Coronary artery (tissue), 2 donors: ENCODE measurements at regions not wholly inside any gene's neighbourhood (a gene's known extent, or its start where the extent isn't known, plus 50 kb on each side); places are given as distances from the start of the nearest gene placed in this dataset.
A peak's percentile ranks its signal among the peaks of the same experiment; 100 is the strongest.

Experiments used
- DNase-seq: peaks from one replicate; pipeline ENCODE4 v3.0.0-alpha.2; 2017; ENCODE audit warnings: low spot score
- H3K27ac ChIP-seq, 2 donors: fragments of 200-600 bp; sonication (generic); one replicate each; pipeline ENCODE4 v1.5.1; 2016 to 2019
- H3K4me3 ChIP-seq: fragments of 200-600 bp; sonication (generic); 2 replicates; pipeline ENCODE4 v1.5.1; 2016; ENCODE audit warnings: mild to moderate bottlenecking, moderate library complexity
- CTCF ChIP-seq: fragments of 200-600 bp; sonication (generic); IDR thresholded peaks from one replicate; pipeline ENCODE4 v1.5.1; 2019; ENCODE audit warnings: antibody characterized with exemption

- no peak for DNase-seq
- no peak for TF ChIP-seq CTCF
- peak overlapping the region in 1 of 2 donors; percentile 52 for H3K27ac ChIP-seq
- H3K4me3 ChIP-seq, result no peak overlapping the region
Measured at GRCh38 chr2:30318987-30319782, 87.9 kb downstream of the LBH start.

- Histone ChIP-seq H3K4me3 (no peak overlapping the region), H3K27ac (no peak overlapping the region)
- DNase-seq, result no peak
- TF ChIP-seq CTCF, result no peak
Measured at GRCh38 chr2:30321466-30321865, 90.1 kb downstream of the LBH start.

- no peak for TF ChIP-seq CTCF
- no peak for DNase-seq
- Histone ChIP-seq H3K4me3 (no peak overlapping the region), H3K27ac (no peak overlapping the region)
Measured at GRCh38 chr2:30323499-30323898, 92.2 kb downstream of the LBH start.

GRCh38 chr2:30324245-30324908 lies 93.0 kb downstream of the LBH start:
- no peak overlapping the region for H3K27ac ChIP-seq
- no peak overlapping the region for H3K4me3 ChIP-seq
- TF ChIP-seq CTCF, result no peak
- no peak for DNase-seq

- DNase-seq, result no peak
- no peak overlapping the region for H3K27ac ChIP-seq
- no peak overlapping the region for H3K4me3 ChIP-seq
- no peak for TF ChIP-seq CTCF
Measured at GRCh38 chr2:30325600-30326328, 94.4 kb downstream of the LBH start.

GRCh38 chr2:30326497-30326896 lies 95.2 kb downstream of the LBH start:
- no peak overlapping the region for H3K27ac ChIP-seq
- no peak for TF ChIP-seq CTCF
- no peak overlapping the region for H3K4me3 ChIP-seq
- DNase-seq, result no peak
